ENCODE measurements at regions not wholly inside any gene's neighbourhood (a gene's known extent, or its start where the extent isn't known, plus 50 kb on each side); places are given as distances from the start of the nearest gene placed in this dataset.

GRCh38 chr12:107605293-107605692 is 80.3 kb upstream of the PWP1 start:
- ChIA-PET CTCF (ENCODE audit: partially characterized antibody) (interaction anchor here (0.6 to 10.0 kb wide), 28 partner anchors 7 to 513 kb away, joined by 3 to 186 read pairs (median 4); no protein-coding TSS in a partner anchor), POLR2A (ENCODE audit: partially characterized antibody) (interaction anchor here (0.8 kb wide), 1 partner anchor 8 kb away, joined by 3 read pairs; no protein-coding TSS in a partner anchor)

More at GRCh38 chr12:107605293-107605692, 80.3 kb upstream of the PWP1 start:
- Histone ChIP-seq H4K5ac (ENCODE audit: insufficient read length, low read depth, low read length) (no peak overlapping the region), H3K79me2 (ENCODE audit: control insufficient read depth in 1 of 2, insufficient read depth in 2 of 2, low read length in 2 of 2) (no peaks in the 10 kb centered on the region), H3K56ac (replicated peaks; ENCODE audit: insufficient read length, low read depth, low read length) (no peak overlapping the region), H2AFZ (ENCODE audit: low read length) (no peak overlapping the region), H3K27me3 (replicated peaks in 1 of 4; ENCODE audit: control insufficient read depth in 3 of 4, extremely low read depth in 1 of 4, insufficient read depth in 3 of 4, low read length in 3 of 4) (0 out of 7 replicates have a peak, but pooled peaks cover 0 to 2% (median 0%) of the 10 kb centered on the region in 4 experiments), H2BK120ac (replicated peaks; ENCODE audit: low read depth, low read length) (no peak overlapping the region), H3K79me1 (ENCODE audit: low read depth, low read length) (no peaks in the 10 kb centered on the region), H2BK5ac (ENCODE audit: low read depth, low read length) (peak overlapping the region; percentile 36; the same call in 1 of the 2 replicates), H3K9me3 (ENCODE audit: insufficient read depth in 2 of 2, low read depth in 1 of 2, low read length in 1 of 2) (no peaks in the 10 kb centered on the region), H3K4me1 (replicated peaks in 1 of 4; ENCODE audit: control insufficient read depth in 3 of 4, insufficient read depth in 4 of 4, low read length in 3 of 4) (peaks cover 6 to 13% (median 10%) of the 10 kb centered on the region in 4 experiments), H3K4me3 (ENCODE audit: extremely low read depth in 1 of 4, insufficient read depth in 2 of 4, low read depth in 3 of 4, low read length in 4 of 4) (no peak overlapping the region), H3K4ac (replicated peaks; ENCODE audit: insufficient read length, low read depth, low read length) (no peak overlapping the region), H3K9ac (replicated peaks in 1 of 4; ENCODE audit: extremely low read depth in 1 of 4, low read depth in 3 of 4, low read length in 3 of 4) (no peak overlapping the region), H3K23me2 (ENCODE audit: low read depth, low read length) (no peaks in the 10 kb centered on the region; the same call in 1 of the 2 replicates), H4K91ac (replicated peaks; ENCODE audit: insufficient read length, low read length) (no peak overlapping the region), H3K18ac (ENCODE audit: extremely low read depth, low read length) (no peak overlapping the region), H3K14ac (ENCODE audit: insufficient read length) (no peak overlapping the region), H2BK15ac (ENCODE audit: low read length) (no peak overlapping the region), H3K36me3 (ENCODE audit: control insufficient read depth in 2 of 4, insufficient read depth in 4 of 4, low read length in 3 of 4) (no peaks in the 10 kb centered on the region), H2AK5ac (ENCODE audit: low read depth, low read length) (no peak overlapping the region), H4K20me1 (replicated peaks in 1 of 2; ENCODE audit: control insufficient read depth in 1 of 2, insufficient read depth in 2 of 2, low read length in 2 of 2) (no peaks in the 10 kb centered on the region), H3K23ac (ENCODE audit: insufficient read length) (no peak overlapping the region), H2BK12ac (ENCODE audit: low read depth, low read length) (no peak overlapping the region), H3K27ac (ENCODE audit: low read depth, low read length) (no peak overlapping the region), H2BK20ac (ENCODE audit: low read length) (no peak overlapping the region), H4K8ac (ENCODE audit: extremely low read depth, insufficient read depth, low read length) (no peak overlapping the region), H3K4me2 (ENCODE audit: insufficient read depth in 1 of 2, low read depth in 2 of 2, low read length in 2 of 2) (no peak overlapping the region)
- WGBS, 2 experiments (ENCODE audit: extremely low coverage in 1 of 2, insufficient coverage in 1 of 2, insufficient read length in 1 of 2, insufficient replicate concordance in 2 of 2, low coverage in 1 of 2, low lambda C conversion rate in 2 of 2, missing lambda C conversion rate in 1 of 2), result 77% methylated on average over 3 of the region's 3 CpGs; no CpG with 5 or more reads in 1 of the 2 experiments
- no peak for FAIRE-seq
- TF ChIP-seq NRF1 (IDR thresholded peaks at IDR 0.05; ENCODE audit: low read depth, low read length) (no peak), EZH2 (IDR thresholded peaks at IDR 0.05; ENCODE audit: low read depth, low read length, severe bottlenecking) (no peak), SP1 (IDR thresholded peaks at IDR 0.05; ENCODE audit: low read depth, low read length) (no peak), KDM4A (IDR thresholded peaks at IDR 0.05; ENCODE audit: low read depth, low read length, severe bottlenecking) (no peak), JUND (IDR thresholded peaks at IDR 0.05; ENCODE audit: low read length) (no peak), SP4 (IDR thresholded peaks at IDR 0.05; ENCODE audit: low read length) (no peak), CTBP2 (IDR thresholded peaks at IDR 0.05; ENCODE audit: borderline replicate concordance, insufficient read depth, insufficient read length, low read length) (no peak), PHF8 (conservative IDR thresholded peaks at IDR 0.05; ENCODE audit: low read depth, low read length) (no peak), SIRT6 (IDR thresholded peaks at IDR 0.05; ENCODE audit: low read length) (no peak), SIX5 (IDR thresholded peaks at IDR 0.05; ENCODE audit: low read depth, low read length) (no peak), CEBPB (IDR thresholded peaks at IDR 0.05; ENCODE audit: low read depth, low read length) (no peak), KDM5A (IDR thresholded peaks at IDR 0.05; ENCODE audit: low read length) (no peak), TEAD4 (IDR thresholded peaks at IDR 0.05; ENCODE audit: low read depth, low read length) (no peak)
- TF ChIP-seq, protein P1, sequence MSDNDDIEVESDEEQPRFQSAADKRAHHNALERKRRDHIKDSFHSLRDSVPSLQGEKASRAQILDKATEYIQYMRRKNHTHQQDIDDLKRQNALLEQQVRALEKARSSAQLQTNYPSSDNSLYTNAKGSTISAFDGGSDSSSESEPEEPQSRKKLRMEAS (IDR thresholded peaks at IDR 0.05), result no peak
- no peak for DNase-seq (ENCODE audit: low read depth in 1 of 2, low spot score in 2 of 2)

Measured in H1 (cell line).